Endothelial cell (in vitro differentiated cells): ENCODE measurements at regions not wholly inside any gene's neighbourhood (a gene's known extent, or its start where the extent isn't known, plus 50 kb on each side); places are given as distances from the start of the nearest gene placed in this dataset.

Experiments used
- DNase-seq: peaks from one replicate; pipeline ENCODE4 v3.0.0; 2021; ENCODE audit warnings: low spot score
- H3K27ac Mint-ChIP-seq: one replicate; pipeline ENCODE4 v1.8.0; 2021; ENCODE audit warnings: mixed read lengths, inconsistent platforms; ENCODE audit not compliant: unreplicated experiment
- H3K27me3 Mint-ChIP-seq: one replicate; pipeline ENCODE4 v1.8.0; 2021; ENCODE audit warnings: mild to moderate bottlenecking, moderate library complexity, mixed read lengths, inconsistent platforms; ENCODE audit not compliant: unreplicated experiment
- H3K36me3 Mint-ChIP-seq: one replicate; pipeline ENCODE4 v1.8.0; 2021; ENCODE audit warnings: mild to moderate bottlenecking, low read depth, mixed read lengths, inconsistent platforms; ENCODE audit not compliant: unreplicated experiment
- H3K4me1 Mint-ChIP-seq: one replicate; pipeline ENCODE4 v1.8.0; 2021; ENCODE audit warnings: mild to moderate bottlenecking, mixed read lengths, inconsistent platforms; ENCODE audit not compliant: unreplicated experiment
- H3K4me3 Mint-ChIP-seq: one replicate; pipeline ENCODE4 v1.8.0; 2021; ENCODE audit warnings: mild to moderate bottlenecking, mixed read lengths, inconsistent platforms; ENCODE audit not compliant: unreplicated experiment
- H3K9me3 Mint-ChIP-seq: one replicate; pipeline ENCODE4 v1.8.0; 2021; ENCODE audit warnings: mixed read lengths, inconsistent platforms; ENCODE audit not compliant: unreplicated experiment
- TF ChIP-seq, protein P1 (sequence below): fragments of 200-600 bp; sonication (generic); IDR thresholded peaks from one replicate; pipeline ENCODE4 v1.5.0; 2021; ENCODE audit warnings: antibody characterized with exemption; ENCODE audit not compliant: unreplicated experiment

DNA sequence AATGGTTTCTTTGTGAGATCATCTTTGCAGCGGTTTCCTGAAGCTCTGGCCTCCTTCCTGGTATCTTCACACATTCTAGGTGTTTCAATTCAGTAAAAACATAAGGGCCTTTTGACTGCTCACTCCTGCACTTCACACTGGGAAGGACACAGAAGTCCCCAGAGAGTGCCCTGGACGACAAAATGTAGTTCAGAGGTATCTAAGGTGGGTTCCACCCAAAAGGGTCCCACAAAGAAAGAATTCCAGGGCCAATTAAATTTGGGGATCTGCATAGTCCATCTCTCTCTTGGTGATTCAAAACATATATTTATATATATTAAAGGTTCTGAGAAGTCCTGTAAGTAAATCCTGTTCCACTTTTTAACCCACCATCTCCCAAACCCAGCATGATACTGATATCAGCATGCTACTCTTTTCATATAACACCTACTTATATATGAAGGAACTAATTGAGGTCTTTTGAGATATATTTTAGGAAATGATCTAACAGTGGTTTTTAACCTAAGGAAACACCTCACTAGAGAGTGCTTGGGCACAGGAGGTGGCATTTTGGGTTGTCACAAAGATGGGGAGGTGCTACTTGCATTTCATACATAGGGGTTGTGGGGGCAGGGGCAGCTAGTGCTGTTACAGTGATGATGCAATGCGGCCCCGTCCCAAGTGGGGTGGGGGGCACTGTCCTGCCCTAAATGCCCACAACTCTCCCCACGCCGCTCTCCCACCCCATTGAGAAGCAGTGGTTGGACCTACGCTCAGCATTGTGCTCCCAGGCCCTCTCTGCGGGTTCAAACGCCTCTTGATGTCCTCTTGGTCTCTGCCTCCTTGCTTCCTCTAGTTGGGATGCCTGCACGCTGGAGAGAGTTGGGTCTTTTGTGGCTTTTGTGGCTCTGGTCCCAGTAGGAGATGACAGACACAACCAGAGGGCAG, 109.4 kb downstream of the ARF6 start:
- no peaks in the 10 kb centered on the region for H3K36me3 Mint-ChIP-seq
- H3K27ac Mint-ChIP-seq = no peak overlapping the region
- H3K9me3 Mint-ChIP-seq = no peaks in the 10 kb centered on the region
- TF ChIP-seq, protein P1, sequence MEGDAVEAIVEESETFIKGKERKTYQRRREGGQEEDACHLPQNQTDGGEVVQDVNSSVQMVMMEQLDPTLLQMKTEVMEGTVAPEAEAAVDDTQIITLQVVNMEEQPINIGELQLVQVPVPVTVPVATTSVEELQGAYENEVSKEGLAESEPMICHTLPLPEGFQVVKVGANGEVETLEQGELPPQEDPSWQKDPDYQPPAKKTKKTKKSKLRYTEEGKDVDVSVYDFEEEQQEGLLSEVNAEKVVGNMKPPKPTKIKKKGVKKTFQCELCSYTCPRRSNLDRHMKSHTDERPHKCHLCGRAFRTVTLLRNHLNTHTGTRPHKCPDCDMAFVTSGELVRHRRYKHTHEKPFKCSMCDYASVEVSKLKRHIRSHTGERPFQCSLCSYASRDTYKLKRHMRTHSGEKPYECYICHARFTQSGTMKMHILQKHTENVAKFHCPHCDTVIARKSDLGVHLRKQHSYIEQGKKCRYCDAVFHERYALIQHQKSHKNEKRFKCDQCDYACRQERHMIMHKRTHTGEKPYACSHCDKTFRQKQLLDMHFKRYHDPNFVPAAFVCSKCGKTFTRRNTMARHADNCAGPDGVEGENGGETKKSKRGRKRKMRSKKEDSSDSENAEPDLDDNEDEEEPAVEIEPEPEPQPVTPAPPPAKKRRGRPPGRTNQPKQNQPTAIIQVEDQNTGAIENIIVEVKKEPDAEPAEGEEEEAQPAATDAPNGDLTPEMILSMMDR = no peak
- peaks cover 36% of the 10 kb centered on the region for H3K4me1 Mint-ChIP-seq
- no peak for DNase-seq
- H3K27me3 Mint-ChIP-seq = peaks cover 8% of the 10 kb centered on the region
- peak overlapping the region; percentile 77 for H3K4me3 Mint-ChIP-seq

DNA sequence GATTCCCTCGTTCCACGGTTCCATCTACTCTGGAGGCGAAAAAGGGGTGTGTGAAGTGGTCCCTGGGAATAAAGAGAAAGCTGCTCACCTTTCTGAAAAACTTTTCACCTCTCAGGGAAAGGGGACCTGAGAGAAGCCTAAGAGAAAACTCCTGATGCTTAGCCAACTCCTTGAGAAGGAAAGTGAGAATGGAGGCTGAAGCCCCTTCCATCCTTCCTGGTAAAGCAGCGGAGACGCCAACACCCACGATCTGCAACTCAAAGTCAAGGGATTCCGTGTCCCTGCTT, 110.0 kb downstream of the ARF6 start:
- TF ChIP-seq, protein P1 = no peak
- Mint-ChIP-seq H3K36me3 (no peaks in the 10 kb centered on the region), H3K4me1 (peaks cover 36% of the 10 kb centered on the region), H3K4me3 (peak overlapping the region; percentile 79), H3K27me3 (peaks cover 8% of the 10 kb centered on the region), H3K9me3 (no peaks in the 10 kb centered on the region), H3K27ac (peak overlapping the region; percentile 31)
- no peak for DNase-seq

DNA sequence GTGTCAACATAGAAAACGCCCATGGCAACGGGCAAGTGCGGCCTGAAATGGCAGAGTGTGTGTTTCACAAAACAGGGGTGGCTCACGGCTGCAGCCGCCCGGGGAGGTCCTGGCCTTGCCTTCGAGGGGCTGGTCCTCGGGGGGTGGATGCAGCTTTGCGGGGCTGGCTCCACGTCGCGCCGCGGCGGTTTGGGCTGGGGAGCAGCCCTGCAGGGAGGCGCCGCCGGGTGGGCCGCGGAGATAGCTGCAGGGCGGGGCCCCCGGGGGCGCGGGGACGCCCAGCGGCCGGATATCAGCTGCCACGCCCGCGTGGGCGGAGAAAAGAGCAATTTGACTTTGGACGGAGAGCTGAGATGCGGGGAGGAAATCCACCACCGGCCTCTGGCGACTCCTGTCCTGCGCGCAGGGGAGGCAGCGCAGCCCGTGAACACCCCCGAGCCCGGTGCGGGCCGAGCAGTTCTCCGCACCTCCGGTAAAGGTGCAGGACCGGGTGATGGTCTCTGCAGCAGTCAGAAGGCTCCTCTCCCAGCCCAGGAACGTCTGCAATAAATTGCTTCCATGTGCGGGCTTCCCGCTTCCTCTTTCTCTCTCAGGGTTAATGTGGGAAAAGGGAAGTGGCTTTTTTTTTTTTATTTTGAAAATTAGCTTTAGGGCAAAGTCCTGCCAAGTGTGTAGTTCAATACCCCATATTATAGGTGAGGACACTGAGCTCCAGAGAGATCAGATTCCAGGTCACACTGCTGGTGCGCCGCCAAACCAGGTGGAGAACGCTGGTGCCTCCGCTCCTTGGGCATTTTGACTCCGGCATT, 110.5 kb downstream of the ARF6 start:
- peak; percentile 40 for DNase-seq
- H3K27ac Mint-ChIP-seq = peak overlapping the region; percentile 36
- TF ChIP-seq, protein P1 = no peak
- H3K36me3 Mint-ChIP-seq = no peaks in the 10 kb centered on the region
- H3K27me3 Mint-ChIP-seq = peaks cover 8% of the 10 kb centered on the region
- peak overlapping the region; percentile 79 for H3K4me3 Mint-ChIP-seq
- no peaks in the 10 kb centered on the region for H3K9me3 Mint-ChIP-seq
- peaks cover 36% of the 10 kb centered on the region for H3K4me1 Mint-ChIP-seq

DNA sequence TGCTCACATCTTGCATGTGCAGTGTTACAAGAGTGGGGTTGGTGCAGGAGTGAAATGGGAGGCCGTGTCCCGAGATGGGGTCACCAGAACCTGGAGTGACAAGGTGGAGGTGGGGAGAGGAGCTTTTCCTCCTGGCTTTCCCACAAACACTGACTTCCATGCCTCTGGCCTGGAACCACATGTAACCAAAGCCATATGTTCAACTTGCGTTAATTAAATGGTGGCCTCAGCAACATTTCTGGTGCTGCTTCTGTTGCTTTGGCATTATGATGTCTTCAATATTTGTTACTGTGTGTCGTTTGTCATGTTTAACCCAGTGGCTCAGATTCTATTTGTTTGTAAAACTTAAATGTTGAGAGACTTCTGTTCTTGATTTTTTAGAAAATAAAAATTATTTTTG, 110.2 kb downstream of the VCPKMT start:
- no peak overlapping the region for H3K27ac Mint-ChIP-seq
- H3K36me3 Mint-ChIP-seq = no peaks in the 10 kb centered on the region
- H3K4me3 Mint-ChIP-seq = no peak overlapping the region
- no peak for DNase-seq
- H3K27me3 Mint-ChIP-seq = peaks cover 8% of the 10 kb centered on the region
- H3K4me1 Mint-ChIP-seq = peaks cover 18% of the 10 kb centered on the region
- H3K9me3 Mint-ChIP-seq = no peaks in the 10 kb centered on the region
- TF ChIP-seq, protein P1 = no peak
